Kidney epithelial cell (primary cell): ENCODE measurements at regions not wholly inside any gene's neighbourhood (a gene's known extent, or its start where the extent isn't known, plus 50 kb on each side); places are given as distances from the start of the nearest gene placed in this dataset.

Source experiments
- DNase-seq: peaks from one replicate; pipeline ENCODE4 v3.0.0-alpha.2; 2010; ENCODE audit warnings: low read depth
- H3K27me3 ChIP-seq: 2 replicates; pipeline ENCODE4 v1.6.0; 2011; ENCODE audit warnings: low read length; ENCODE audit not compliant: control insufficient read depth, insufficient read depth
- H3K36me3 ChIP-seq: 2 replicates; pipeline ENCODE4 v1.5.1; 2011; ENCODE audit warnings: low read length; ENCODE audit not compliant: control insufficient read depth, insufficient read depth
- H3K4me3 ChIP-seq: 2 replicates; pipeline ENCODE4 v1.5.1; 2011; ENCODE audit warnings: low read depth, mild to moderate bottlenecking, control low read depth, low read length
- CTCF ChIP-seq: IDR thresholded peaks from 2 replicates; pipeline ENCODE4 v1.5.1; 2011; ENCODE audit warnings: mild to moderate bottlenecking, moderate library complexity, low read length, control low read depth, inconsistent platforms; ENCODE audit not compliant: insufficient read depth, poor library complexity, severe bottlenecking

DNA sequence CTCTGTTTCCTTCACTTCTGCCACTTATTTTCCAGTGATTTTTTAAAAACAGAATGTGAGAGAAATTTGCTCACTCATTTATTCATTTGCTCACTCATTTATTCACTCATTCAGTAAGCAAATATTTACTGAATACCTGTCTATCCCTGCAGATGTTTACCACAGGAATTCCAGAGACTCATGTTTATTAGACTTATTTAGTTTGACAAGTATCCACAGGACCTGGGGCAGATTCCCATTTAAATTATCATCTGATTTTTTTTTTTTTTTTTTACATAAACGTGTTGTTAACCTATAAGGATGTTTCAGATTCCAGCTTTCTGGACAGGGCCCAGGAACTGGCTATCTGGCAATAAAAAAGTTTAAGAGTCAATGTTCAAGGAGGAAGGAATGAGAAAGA is 175.1 kb upstream of the ERBB4 start:
- H3K27me3 ChIP-seq = no peaks in the 10 kb centered on the region
- no peak overlapping the region for H3K4me3 ChIP-seq
- no peak for DNase-seq
- no peaks in the 10 kb centered on the region for H3K36me3 ChIP-seq
- no peak for TF ChIP-seq CTCF

GRCh38 chr2:212712991-212713390 is 174.4 kb upstream of the ERBB4 start:
- H3K36me3 ChIP-seq = no peaks in the 10 kb centered on the region
- no peaks in the 10 kb centered on the region for H3K27me3 ChIP-seq
- no peak for DNase-seq
- TF ChIP-seq CTCF = no peak
- no peak overlapping the region for H3K4me3 ChIP-seq

- Histone ChIP-seq H3K4me3 (no peak overlapping the region), H3K27me3 (no peaks in the 10 kb centered on the region), H3K36me3 (no peaks in the 10 kb centered on the region)
- TF ChIP-seq CTCF = no peak
- no peak for DNase-seq
Observed at GRCh38 chr2:212712466-212712865, 173.9 kb upstream of the ERBB4 start.

GRCh38 chr2:212711856-212712255 is 173.3 kb upstream of the ERBB4 start:
- H3K4me3 ChIP-seq = no peak overlapping the region
- TF ChIP-seq CTCF = no peak
- DNase-seq = peak; percentile 79
- H3K36me3 ChIP-seq = no peaks in the 10 kb centered on the region
- no peaks in the 10 kb centered on the region for H3K27me3 ChIP-seq

DNA sequence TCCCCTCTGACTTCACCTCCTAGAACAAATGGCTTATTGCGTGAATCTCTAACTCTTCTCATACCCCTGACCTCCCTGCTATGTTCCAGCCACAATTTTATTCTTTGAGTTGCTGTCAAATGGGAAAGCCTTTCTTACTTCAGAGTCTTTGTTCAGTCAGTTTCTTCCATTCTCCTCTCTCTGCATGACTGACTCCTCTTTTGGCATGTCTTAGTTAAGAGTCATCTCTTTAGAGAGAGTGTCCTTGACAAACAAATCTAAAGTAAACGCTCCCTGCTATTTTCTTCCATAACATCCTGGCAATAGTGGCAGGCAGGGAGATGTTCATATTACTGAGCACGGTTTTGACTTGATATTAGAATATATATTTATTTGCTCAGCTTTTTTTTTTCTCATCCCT is 170.7 kb upstream of the ERBB4 start:
- TF ChIP-seq CTCF = no peak
- no peaks in the 10 kb centered on the region for H3K36me3 ChIP-seq
- H3K27me3 ChIP-seq = no peaks in the 10 kb centered on the region
- peak; percentile 67 for DNase-seq
- H3K4me3 ChIP-seq = no peak overlapping the region

GRCh38 chr2:212708355-212708754 is 169.8 kb upstream of the ERBB4 start:
- no peak for TF ChIP-seq CTCF
- DNase-seq = no peak

More at GRCh38 chr2:212708355-212708754, 169.8 kb upstream of the ERBB4 start:
- Histone ChIP-seq H3K36me3 (no peaks in the 10 kb centered on the region), H3K4me3 (no peak overlapping the region), H3K27me3 (no peaks in the 10 kb centered on the region)
